Thymus (tissue), 11 donors: ENCODE measurements at regions not wholly inside any gene's neighbourhood (a gene's known extent, or its start where the extent isn't known, plus 50 kb on each side); places are given as distances from the start of the nearest gene placed in this dataset.

Experiments
- DNase-seq, 9 donors: peaks; one replicate each; pipeline ENCODE4 v3.0.0-alpha.2; 2013; ENCODE audit warnings: low spot score in 9 of 9, low read depth in 6 of 9, missing footprints in 1 of 9
- H3K27ac ChIP-seq, 2 donors: one replicate each; pipeline ENCODE4 v1.5.1; 2013; ENCODE audit warnings: control low read depth in 1 of 2, low read depth in 1 of 2, low read length in 1 of 2, mild to moderate bottlenecking in 1 of 2, moderate library complexity in 1 of 2
- H3K27me3 ChIP-seq, 2 donors: one replicate each; pipeline ENCODE4 v1.5.1; 2013; ENCODE audit warnings: low read length in 1 of 2; ENCODE audit not compliant: control insufficient read depth in 2 of 2, insufficient read depth in 1 of 2
- H3K36me3 ChIP-seq, 2 donors: one replicate each; pipeline ENCODE4 v1.5.1; 2013; ENCODE audit warnings: low read length in 1 of 2, mild to moderate bottlenecking in 1 of 2, moderate library complexity in 1 of 2; ENCODE audit not compliant: control insufficient read depth in 2 of 2, insufficient read depth in 2 of 2
- H3K4me1 ChIP-seq, 2 donors: one replicate each; pipeline ENCODE4 v1.5.1; 2013; ENCODE audit warnings: low read length in 2 of 2; ENCODE audit not compliant: control insufficient read depth in 2 of 2, insufficient read depth in 2 of 2
- H3K4me3 ChIP-seq, 2 donors: one replicate each; pipeline ENCODE4 v1.5.1; 2013; ENCODE audit warnings: low read length in 2 of 2, control low read depth in 1 of 2, mild to moderate bottlenecking in 1 of 2
- H3K9me3 ChIP-seq, 2 donors: one replicate each; pipeline ENCODE4 v1.5.1; 2013; ENCODE audit warnings: low read length in 1 of 2, mild to moderate bottlenecking in 1 of 2; ENCODE audit not compliant: control insufficient read depth in 2 of 2, insufficient read depth in 1 of 2
- WGBS: extraction: QIAGEN DNeasy Blood & Tissue Kit; methylation state at CpG from one replicate; pipeline ENCODE4 v1.1.7; 2013; 5-methylcytosine and 5-hydroxymethylcytosine counted together
- donor health status: healthy.

GRCh38 chr4:67218883-67219282, 326.4 kb downstream of the CENPC start:
- 97% methylated on average over 1 of the region's 1 CpG for WGBS
- no peak for DNase-seq
- Histone ChIP-seq H3K4me3 (no peak overlapping the region), H3K27me3 (no peaks in the 10 kb centered on the region), H3K9me3 (no peaks in the 10 kb centered on the region), H3K36me3 (no peaks in the 10 kb centered on the region), H3K27ac (no peak overlapping the region), H3K4me1 (no peaks in the 10 kb centered on the region)

GRCh38 chr4:67207941-67208441, 337.3 kb downstream of the CENPC start:
- H3K27ac ChIP-seq = no peak overlapping the region
- DNase-seq = no peak
- H3K4me1 ChIP-seq = no peaks in the 10 kb centered on the region
- H3K27me3 ChIP-seq = no peaks in the 10 kb centered on the region
- 93% methylated on average over 5 of the region's 5 CpGs for WGBS
- H3K36me3 ChIP-seq = no peaks in the 10 kb centered on the region
- H3K4me3 ChIP-seq = no peak overlapping the region
- H3K9me3 ChIP-seq = no peaks in the 10 kb centered on the region

- Histone ChIP-seq H3K27ac (no peak overlapping the region), H3K36me3 (no peaks in the 10 kb centered on the region), H3K4me3 (no peak overlapping the region), H3K27me3 (no peaks in the 10 kb centered on the region), H3K9me3 (no peaks in the 10 kb centered on the region), H3K4me1 (no peaks in the 10 kb centered on the region)
- no peak for DNase-seq
Observed at GRCh38 chr4:67204441-67204840, 340.9 kb downstream of the CENPC start.

GRCh38 chr4:67201334-67201733, 344.0 kb downstream of the CENPC start:
- Histone ChIP-seq H3K4me1 (no peaks in the 10 kb centered on the region), H3K9me3 (no peaks in the 10 kb centered on the region), H3K27me3 (no peaks in the 10 kb centered on the region), H3K36me3 (no peaks in the 10 kb centered on the region), H3K27ac (no peak overlapping the region), H3K4me3 (no peak overlapping the region)
- WGBS = 50% methylated on average over 3 of the region's 3 CpGs
- no peak for DNase-seq

GRCh38 chr4:67198727-67199126, 346.6 kb downstream of the CENPC start:
- DNase-seq = no peak
- H3K36me3 ChIP-seq = no peaks in the 10 kb centered on the region
- no peak overlapping the region for H3K4me3 ChIP-seq
- WGBS = 63% methylated on average over 2 of the region's 2 CpGs
- no peaks in the 10 kb centered on the region for H3K4me1 ChIP-seq
- H3K9me3 ChIP-seq = no peaks in the 10 kb centered on the region
- no peak overlapping the region for H3K27ac ChIP-seq
- no peaks in the 10 kb centered on the region for H3K27me3 ChIP-seq

GRCh38 chr4:67167849-67168248, 377.5 kb downstream of the CENPC start:
- no peaks in the 10 kb centered on the region for H3K27me3 ChIP-seq
- WGBS = 92% methylated on average over 3 of the region's 3 CpGs
- no peak overlapping the region for H3K27ac ChIP-seq
- H3K4me3 ChIP-seq = no peak overlapping the region
- no peaks in the 10 kb centered on the region for H3K36me3 ChIP-seq
- no peak for DNase-seq
- no peaks in the 10 kb centered on the region for H3K4me1 ChIP-seq
- H3K9me3 ChIP-seq = no peaks in the 10 kb centered on the region

GRCh38 chr4:67162690-67163089, 382.6 kb downstream of the CENPC start:
- WGBS = 95% methylated on average over 2 of the region's 2 CpGs
- Histone ChIP-seq H3K27ac (no peak overlapping the region), H3K9me3 (no peaks in the 10 kb centered on the region), H3K4me1 (no peaks in the 10 kb centered on the region), H3K36me3 (no peaks in the 10 kb centered on the region), H3K27me3 (no peaks in the 10 kb centered on the region), H3K4me3 (no peak overlapping the region)
- DNase-seq = no peak

- Histone ChIP-seq H3K9me3 (no peaks in the 10 kb centered on the region), H3K27ac (no peak overlapping the region), H3K4me3 (no peak overlapping the region), H3K4me1 (no peaks in the 10 kb centered on the region), H3K36me3 (no peaks in the 10 kb centered on the region), H3K27me3 (no peaks in the 10 kb centered on the region)
- no peak for DNase-seq
- 92% methylated on average over 3 of the region's 3 CpGs for WGBS
Observed at GRCh38 chr4:67161311-67161710, 384.0 kb downstream of the CENPC start.

- Histone ChIP-seq H3K4me1 (no peaks in the 10 kb centered on the region), H3K27ac (no peak overlapping the region), H3K4me3 (no peak overlapping the region), H3K9me3 (no peaks in the 10 kb centered on the region), H3K36me3 (no peaks in the 10 kb centered on the region), H3K27me3 (no peaks in the 10 kb centered on the region)
- DNase-seq = peak in 1 of 9 donors; percentile 28
- 34% methylated on average over 3 of the region's 3 CpGs for WGBS
Observed at GRCh38 chr4:67160394-67160793, 384.9 kb downstream of the CENPC start.

- Histone ChIP-seq H3K27ac (no peak overlapping the region), H3K9me3 (no peaks in the 10 kb centered on the region), H3K4me1 (no peaks in the 10 kb centered on the region), H3K27me3 (no peaks in the 10 kb centered on the region), H3K4me3 (no peak overlapping the region), H3K36me3 (no peaks in the 10 kb centered on the region)
- 99% methylated on average over 1 of the region's 1 CpG for WGBS
- no peak for DNase-seq
Observed at GRCh38 chr4:67158666-67159065, 386.6 kb downstream of the CENPC start.
